HG02763 (cell line): ENCODE measurements at regions not wholly inside any gene's neighbourhood (a gene's known extent, or its start where the extent isn't known, plus 50 kb on each side); places are given as distances from the start of the nearest gene placed in this dataset.

Experiments
- ATAC-seq: cut with Tn5 transposase; IDR thresholded peaks from one replicate; pipeline ENCODE4 v1.9.1; 2021; ENCODE audit warnings: mild to moderate bottlenecking, moderate library complexity; ENCODE audit not compliant: unreplicated experiment

DNA sequence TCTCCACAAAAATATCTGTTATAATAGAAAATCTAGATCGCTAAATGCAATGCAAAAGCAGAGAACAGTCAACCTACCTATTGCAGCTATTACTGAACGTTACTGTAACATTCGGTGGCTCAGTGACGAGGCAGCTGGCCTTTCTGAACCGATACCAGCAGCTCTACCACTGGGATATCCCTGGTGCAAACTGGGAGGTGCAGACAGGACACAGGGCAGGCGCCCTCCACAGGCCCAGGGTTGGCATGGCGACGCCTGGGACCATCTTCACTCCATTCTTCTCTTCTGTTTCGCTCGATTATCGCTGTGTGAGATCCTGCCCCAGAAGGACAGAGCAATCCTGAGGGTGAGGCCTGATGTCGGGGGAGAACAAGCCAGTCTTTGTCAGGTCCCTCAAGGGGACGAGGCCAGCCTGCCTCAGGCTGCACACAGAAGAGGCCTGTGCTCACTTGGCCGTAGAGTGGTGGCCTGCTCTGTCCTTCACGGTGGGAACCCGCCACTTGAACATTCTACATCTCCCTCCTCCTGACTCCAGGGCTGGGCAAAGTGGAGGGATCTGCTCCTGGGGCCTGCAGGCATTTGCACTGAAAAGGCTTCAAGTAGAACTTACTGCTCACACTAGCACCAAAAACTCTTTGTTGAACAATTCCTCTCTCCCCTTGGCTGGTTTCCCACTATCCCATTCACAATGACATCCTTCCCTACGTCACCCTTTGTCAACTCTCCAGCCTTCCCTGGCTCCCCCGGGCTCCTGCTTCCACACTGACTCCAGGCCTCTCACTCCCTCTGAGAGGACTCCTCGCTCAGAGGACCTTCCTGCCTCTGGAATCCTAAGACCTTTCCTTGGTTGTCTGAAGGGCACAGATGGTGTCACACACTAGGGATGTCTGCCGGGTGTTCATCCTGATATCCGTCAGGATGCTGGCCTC lies 49.7 kb downstream of the CYRIA start:
- no peak for ATAC-seq

- ATAC-seq = no peak
These were observed 50.4 kb downstream of the CYRIA start for GRCh38 chr2:16615246-16615645.

GRCh38 chr2:16614314-16614860 lies 51.2 kb downstream of the CYRIA start:
- no peak for ATAC-seq

GRCh38 chr2:16613539-16614011 lies 52.1 kb downstream of the CYRIA start:
- no peak for ATAC-seq

- ATAC-seq = no peak
These were observed 53.1 kb downstream of the CYRIA start for GRCh38 chr2:16612490-16612889.

- no peak for ATAC-seq
These were observed 55.8 kb downstream of the CYRIA start for GRCh38 chr2:16609786-16610185.

DNA sequence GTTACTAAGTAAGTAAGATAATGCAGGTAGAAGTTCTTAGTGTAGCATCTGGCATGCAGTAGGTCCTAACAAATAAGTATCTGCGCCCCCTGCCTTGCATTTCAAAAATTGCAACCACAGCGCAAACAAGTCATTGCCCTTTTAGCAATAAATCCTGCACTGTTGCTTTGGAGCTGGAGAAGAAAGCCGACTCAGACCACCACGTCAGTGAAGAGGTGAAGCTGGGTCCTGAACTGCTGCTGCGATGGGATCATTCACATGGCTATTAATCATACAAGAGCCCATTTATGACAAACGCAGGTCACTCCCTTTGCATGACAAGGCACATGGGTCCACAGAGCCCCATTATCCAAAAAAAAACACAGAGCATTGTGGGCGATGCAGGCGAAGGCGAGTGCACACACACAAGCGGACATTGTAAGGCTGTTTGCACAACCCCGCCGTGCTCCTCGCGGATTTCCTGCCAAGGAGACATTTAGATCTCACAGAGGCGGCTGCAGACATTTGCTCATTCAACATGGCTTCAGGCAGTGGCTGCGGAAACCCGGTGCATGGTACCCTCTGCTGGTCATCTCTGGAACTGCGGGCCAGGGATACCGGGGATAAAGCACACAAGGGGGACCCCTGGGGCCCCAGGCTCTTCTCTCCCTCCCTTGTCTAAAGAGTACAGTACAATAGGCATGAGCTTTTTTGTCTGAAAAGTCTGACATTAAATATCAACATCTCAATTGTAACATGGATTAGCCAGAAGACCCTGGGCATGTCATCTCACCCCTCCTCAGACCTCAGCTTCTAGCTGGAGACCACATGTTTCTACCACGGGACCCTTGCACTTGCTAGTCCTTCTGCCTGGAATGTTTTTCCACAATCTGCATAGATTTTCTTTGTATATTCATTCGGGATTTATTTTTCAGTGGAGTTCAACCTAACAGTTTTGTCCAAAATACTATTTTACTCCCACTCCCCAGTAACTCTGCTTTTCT lies 56.7 kb downstream of the CYRIA start:
- ATAC-seq = peak; percentile 89

- ATAC-seq = no peak
These were observed 58.3 kb downstream of the CYRIA start for GRCh38 chr2:16607301-16607700.

- no peak for ATAC-seq
These were observed 61.4 kb downstream of the CYRIA start for GRCh38 chr2:16604236-16604635.

GRCh38 chr2:16591370-16591933 lies 74.2 kb downstream of the CYRIA start:
- ATAC-seq = no peak

DNA sequence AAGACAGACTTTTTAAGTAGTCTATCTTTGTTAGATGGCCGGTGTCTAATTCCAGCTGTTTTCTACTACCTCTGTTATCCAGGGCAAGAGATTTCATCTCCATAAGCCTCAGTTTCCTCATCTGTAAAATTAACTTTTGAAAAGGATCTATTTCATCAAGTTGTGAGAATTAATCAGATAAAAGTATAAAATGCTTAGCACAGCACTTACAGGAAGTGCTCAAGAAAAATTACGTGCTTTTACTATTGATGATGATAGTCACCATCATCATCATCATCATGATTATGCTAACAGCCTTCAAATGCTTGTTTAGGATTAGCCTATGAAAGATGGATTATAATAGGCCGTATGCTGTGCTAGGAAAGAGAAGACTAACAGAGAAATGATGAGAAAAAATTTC lies 76.2 kb downstream of the CYRIA start:
- no peak for ATAC-seq

DNA sequence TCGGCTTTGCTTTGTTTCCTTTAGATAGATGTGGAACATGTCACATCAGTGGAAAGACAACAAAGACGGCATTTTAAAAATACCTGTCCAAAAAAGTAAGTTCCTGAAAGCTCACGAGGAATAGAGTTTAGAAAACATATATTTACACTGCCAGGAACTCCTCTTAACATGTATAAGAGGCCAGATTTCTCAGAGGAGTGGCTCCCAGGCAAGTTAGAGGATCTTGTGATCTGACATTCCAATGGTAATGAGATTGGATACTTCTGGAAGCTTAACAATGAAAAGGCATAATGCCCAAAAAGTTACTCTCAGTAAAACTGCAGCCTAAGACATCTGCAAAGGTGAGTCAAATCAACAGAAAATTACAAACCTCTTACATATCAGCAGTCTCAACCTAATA lies 77.1 kb downstream of the CYRIA start:
- ATAC-seq = no peak

DNA sequence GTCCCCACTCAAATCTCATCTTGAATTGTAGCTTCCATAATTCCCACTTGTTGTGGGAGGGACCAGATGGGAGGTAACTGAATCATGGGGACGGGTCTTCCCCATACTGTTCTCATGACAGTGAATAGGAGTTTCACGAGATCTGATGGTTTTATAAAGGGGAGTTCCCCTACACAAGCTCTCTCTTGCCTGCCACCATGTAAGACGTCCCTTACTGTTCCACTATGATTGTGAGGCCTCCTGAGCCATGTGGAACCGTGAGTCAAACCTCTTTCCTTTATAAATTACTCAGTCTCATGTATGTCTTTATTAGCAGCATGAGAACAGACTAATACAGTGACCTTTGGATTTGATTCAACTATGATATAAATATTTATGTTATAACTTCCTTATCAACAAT lies 78.0 kb downstream of the CYRIA start:
- ATAC-seq = no peak

- ATAC-seq = no peak
These were observed 80.7 kb downstream of the CYRIA start for GRCh38 chr2:16584824-16585540.

DNA sequence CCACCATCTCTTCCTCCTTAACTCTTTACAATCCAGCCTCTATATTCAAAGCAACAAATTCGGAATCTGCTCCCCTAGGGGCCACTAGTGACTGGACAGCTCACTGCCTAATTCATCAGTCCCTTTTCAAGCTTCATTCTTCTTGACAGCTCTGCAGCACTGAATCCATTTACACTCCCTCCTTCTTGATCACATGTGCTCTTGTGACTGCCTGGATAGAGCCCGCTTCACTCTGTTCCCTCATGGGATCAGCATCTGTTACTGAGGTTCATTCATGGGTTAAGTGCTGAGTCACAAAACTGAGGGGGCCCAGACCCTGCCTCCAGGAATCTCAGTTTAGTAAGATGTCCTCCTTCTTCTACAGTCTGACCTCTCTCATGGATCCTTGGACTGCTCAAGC lies 81.5 kb downstream of the CYRIA start:
- ATAC-seq = no peak

DNA sequence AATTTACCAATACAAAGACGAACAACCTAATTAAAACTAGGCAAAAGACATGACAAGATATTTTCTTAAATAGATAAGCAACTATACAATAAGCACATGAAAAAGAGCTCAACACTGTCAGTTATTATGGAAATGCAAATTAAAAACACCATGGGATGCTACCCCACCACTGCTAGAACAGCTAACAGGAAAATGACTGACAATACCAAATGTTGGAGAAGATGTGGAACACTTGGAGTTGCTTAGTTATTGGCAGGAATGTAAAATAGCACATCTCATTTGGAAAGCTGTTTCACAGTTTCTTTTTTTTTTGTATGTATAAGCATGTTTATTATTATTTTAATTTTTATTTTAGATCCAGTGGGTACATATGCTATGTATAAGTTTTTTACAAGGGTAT lies 84.4 kb downstream of the CYRIA start:
- no peak for ATAC-seq

DNA sequence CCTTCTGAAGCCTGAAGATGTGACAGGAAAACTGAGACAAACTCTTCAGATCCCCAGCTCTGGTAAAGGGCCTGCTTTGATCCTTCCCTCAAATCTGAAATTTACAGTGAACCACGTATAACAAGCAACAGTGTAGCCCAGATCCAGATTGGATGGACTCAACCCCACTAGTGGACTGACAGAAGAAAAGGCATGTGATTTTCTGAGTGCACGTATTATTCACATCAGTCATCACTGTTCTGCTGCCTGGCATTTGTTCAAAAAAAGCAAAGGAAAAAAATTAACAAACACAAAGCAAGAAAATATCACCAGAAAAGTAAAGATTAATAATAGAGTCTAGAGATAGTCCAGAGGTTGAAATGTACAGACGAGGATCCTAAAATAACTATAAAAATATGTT lies 87.6 kb downstream of the CYRIA start:
- ATAC-seq = no peak

- no peak for ATAC-seq
These were observed 95.1 kb downstream of the CYRIA start for GRCh38 chr2:16570516-16570915.

DNA sequence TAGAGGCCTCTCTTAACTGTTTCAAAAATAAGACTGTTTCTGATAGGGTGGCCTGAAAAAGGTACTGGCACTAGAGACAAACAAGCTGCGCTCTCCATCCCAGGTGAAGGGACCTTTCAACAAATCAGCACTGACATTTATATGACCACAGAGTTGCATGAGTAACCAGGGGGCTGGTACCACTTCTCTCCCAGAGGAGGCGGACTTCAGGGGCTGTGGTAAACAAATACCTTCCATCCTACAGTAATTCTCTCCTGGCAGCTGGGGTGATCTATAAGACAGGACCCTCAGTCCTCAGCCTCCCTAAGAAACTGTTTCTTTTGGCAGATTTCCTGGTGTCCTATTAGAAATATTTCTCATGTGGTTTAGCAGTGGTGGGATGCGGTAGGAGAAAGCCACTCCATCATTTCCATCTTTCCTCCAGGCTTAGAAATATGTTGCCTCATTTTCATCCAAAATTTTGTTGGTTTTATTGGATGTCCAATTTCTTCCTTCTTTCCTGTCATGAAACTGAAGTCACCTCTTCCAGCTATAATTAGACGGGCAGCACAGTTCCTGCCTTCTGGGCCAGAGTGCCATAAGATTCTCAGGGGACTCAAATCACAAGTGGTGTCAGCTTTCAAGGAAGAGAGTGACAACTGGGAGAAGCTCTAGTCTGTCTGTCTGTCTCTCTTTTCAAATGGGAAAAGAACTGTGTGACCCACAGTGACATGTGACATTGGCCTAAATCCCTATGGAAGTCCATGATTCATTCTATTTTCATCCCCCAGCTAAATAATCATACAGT lies 96.4 kb downstream of the CYRIA start:
- no peak for ATAC-seq
